GM21367 (cell line): ENCODE measurements at regions not wholly inside any gene's neighbourhood (a gene's known extent, or its start where the extent isn't known, plus 50 kb on each side); places are given as distances from the start of the nearest gene placed in this dataset.
"Not testable (repeated sequence)": the region's sequence is repeated elsewhere in the genome, so short reads cannot be mapped to it uniquely, and the experiment has no call there.

Source experiments
- ATAC-seq: cut with Tn5 transposase; IDR thresholded peaks from one replicate; pipeline ENCODE4 v1.9.1; 2021; ENCODE audit not compliant: unreplicated experiment

DNA sequence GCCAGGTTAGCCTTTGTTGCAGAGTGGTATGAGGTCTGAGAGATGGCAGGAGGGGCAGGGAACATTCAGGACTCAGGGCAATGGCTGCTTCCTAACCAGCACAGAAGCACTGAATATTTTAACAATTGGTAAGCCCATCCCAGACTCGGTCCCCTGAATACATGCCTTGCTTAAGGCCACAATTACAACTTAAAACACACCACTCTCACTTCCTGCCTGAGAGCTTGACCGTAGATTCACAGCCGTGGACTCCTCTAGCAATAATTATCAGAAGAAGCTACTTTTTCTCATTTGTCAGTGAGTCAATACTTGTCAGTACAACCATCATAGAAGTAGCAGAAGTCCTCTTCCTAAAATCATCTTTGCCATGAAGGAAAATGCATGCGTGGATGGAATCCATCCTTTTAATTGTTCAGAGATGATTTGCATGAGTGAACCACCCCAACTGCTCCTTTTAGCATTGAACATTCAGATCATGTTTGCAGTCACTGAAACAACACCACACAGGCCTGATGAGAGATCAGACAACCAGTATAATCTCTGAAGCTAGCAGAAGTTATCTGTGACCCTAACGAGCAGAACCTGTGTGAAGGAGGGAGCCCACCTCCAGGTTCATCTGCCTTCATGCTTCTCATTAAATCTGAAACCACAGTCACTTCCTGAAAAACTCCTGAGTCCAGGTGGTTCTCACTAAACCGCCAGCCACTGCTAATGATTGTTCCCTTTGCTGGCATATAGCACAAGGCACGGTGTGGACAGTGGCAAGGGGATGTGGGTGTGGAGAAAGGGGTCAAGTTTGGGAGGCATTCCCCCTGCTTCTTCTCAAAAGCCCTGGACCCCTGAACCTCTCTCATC is 333.9 kb upstream of the CNR1 start:
- ATAC-seq, result peak; percentile 64

DNA sequence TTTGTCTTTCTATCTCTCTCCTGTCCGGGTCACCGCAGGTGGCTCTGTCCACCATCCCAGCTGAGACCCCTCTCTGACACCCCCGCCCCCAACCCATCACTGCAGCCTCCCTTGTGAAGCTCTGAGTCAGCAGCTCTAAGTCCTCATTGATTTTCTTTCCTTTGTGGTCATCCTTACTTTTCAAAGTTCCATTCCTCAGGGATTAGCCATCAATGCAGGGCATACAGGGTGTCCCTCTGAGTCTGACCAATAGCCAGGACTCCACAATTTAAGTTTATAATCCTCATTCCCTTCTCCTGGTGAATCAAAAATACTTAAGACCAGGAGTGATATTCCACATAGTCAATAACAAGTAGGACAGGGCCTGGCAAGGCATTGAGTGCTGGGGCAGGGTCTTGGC is 333.3 kb upstream of the CNR1 start:
- ATAC-seq, result no peak

DNA sequence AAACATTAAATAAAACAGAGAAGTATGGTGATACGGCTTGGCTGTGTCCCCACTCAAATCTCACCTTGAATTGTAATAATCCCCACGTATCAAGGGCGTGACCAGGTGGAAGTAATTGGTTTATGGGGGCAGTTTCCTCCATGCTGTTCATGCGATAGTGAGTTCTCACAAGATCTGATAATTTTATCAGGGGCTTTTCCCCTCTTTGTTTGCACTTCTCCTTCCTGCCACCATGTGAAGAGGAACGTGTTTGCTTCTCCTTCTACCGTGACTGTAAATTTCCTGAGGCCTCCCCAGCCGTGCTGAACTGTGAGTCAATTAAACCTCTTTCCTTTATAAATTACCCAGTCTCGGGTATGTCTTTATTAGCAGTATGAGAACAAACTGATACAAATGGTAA is 331.3 kb upstream of the CNR1 start:
- ATAC-seq, result not testable (repeated sequence)

DNA sequence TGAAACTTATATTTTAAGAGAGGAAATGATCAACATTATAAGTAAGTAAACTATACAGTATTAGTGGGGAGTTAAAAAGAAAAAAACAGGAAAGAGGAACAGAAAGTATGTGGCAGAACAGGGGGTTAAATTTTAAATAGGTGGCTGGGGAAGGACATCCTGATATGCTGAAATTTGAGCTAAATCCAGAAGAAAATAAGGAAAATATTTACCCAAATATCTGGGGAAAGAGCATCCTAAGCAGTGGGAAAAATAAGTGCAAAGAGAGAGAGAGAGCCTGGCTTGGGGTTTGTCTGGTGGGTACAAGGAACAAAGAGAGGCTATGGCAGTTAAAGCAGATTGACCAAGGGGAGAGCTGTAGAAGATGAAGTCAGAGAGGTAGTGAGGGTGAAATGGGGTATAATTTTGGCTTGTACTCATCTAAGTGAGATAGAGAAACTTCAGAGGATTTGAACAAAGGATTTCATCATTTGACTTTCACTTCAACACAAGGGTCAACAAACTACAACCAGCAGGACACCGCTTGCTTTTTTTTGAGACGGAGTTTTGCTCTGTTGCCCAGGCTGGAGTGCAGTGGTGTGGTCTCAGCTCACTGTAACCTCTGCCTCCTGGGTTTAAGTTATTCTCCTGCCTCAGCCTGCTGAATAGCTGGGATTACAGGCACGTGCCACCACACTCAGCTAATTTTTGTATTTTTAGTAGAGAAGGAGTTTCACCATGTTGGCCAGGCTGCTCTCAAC is 328.4 kb upstream of the CNR1 start:
- peak; percentile 60 for ATAC-seq

DNA sequence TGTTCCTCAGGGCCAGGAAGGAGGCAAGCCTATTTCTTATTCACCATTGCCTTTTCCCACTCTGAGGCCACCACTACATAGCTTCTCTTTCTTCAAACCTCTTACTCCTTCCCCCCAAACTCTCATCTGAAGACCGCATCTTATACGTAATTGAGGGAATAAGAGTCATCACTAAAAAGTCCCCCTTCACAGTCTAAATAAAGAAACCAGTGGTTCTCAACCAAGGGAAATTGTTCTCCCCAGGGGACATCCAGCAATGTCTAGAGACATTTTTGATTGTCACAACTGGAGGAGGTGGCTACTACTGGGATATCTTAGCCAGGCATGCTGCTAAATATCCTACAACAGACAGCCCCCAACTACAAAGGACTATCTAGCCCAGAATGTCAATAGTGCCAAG is 327.6 kb upstream of the CNR1 start:
- ATAC-seq, result peak; percentile 23

DNA sequence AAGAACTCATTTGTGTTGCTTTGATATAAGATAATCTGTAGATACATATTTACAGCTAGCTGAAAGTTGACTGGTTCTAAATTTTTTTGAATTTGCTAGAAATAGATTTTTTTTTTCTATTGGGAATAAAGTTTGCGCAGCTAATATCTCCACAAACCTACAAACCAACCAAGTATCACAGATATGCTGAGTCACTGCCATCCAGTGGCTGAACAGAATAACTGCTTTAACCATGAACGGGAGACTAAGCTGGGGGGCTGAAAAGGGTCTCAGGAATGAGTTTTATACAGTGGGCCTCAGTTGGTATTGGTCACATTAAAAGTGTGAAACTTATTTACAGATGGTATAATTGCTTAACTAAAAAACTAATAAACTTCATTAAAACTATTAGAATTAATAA is 326.7 kb upstream of the CNR1 start:
- ATAC-seq, result no peak

DNA sequence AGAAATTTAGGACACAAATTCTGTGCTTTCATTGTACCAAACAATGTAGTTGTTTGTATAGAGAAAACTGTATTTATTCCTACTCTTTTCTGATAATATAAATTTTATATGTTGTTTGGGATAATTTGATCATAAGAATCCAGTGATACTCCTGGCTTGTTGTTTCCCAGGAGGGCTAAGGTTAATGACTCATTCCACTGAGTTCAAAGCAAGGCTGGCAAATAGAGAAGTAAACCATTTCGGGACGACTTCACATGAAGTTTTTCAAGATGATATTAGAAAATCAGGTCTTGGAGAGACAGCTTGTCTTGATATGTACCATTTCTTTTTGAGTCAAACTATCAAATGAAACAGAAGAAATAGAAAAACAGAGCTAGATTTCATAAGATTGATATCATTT is 326.1 kb upstream of the CNR1 start:
- no peak for ATAC-seq

DNA sequence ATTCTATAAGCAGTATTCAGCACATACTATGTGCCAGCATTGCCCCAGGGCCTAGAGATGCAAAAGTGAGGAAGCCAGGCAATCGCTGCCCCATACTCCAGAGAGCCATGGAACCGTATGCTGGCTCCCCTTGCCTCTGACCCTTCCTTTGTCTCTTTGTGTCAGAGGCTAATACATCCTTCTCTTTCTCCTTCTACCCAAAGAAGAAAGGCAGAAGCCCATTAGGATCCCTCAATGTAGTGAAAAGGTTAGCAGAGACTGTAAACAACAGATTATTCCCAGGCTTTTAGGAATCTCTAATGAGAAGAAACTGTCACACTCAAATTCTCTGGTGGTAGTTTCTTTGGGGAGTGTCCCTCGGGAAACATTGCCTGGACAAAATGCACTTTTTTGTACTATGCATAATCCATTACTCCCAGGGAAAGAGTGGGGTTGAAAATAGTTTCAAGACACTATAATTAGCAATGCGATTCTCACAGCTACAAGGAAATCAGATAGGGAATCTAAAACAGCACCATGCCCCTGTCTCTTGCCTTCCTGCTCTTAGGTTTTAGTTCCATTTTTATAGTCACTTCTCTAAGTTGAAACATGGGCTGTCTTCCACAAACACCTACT is 325.2 kb upstream of the CNR1 start:
- ATAC-seq, result no peak

DNA sequence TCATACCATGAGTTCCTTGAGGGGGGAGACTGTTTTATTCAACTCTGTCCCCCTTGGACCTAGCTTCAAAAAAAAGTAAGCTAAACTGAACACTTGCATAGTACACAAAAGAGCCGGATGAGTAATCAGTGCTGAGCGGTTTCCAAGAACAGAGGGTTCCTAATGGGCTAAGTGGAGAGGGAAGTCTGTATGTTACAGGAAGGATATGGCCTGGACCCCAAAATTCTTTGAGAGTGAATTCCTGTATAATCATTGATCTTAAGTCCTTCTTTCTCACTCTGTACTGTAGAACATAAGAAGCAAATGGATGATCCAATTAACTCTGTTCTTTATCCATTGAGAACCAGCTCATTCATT is 324.7 kb upstream of the CNR1 start:
- ATAC-seq, result no peak

DNA sequence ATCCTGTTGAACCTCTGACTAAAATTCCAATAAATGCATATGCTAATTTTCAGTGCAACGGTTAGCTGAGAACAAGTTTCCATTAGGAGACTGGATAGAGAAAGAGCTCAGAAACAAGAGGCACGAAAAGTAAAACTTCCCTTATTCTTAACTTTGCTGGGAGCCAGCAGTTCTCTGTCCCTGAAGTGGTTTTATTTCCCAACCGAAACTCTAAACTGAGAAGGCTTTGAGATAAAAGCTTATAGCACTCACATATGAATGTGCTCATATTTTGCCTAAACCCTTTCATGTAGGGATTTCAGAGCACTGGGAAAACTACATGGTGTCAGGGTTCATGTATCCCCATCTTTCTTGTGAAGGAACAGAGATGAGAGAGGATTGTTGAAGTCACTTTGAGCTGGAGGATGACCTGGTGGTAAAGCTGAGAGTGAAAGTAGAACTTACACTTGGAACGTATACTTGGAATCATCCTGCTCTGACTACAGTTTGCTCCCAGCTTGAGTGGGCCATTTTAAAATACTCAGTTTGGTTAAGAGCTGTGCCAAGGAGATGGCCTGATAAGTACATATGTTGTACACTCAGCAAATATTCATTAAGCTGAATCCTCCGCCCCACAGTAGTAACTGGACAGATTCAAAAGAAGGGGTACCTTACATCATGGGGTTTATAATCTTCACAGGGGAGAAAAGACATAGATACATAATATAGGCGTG is 324.2 kb upstream of the CNR1 start:
- ATAC-seq, result no peak

DNA sequence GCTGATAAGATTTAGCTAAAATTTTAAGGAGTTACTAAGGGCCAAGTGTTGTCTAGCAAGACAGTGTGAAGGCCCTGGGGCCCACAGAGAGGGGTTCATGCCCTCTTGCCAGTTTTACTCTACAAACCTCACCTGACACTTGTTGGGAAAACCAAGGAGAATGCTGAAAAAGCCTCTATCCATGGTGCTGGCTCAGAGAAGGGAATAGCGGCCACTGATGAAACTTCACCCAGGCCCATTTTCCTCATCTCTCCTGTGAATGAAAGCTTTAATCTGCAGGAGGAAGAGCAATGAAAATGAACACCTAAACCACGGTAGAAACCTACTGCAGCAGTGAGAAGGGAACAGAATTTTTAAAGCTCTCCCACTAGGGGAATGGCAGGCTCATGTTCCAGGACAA is 317.3 kb upstream of the CNR1 start:
- no peak for ATAC-seq

DNA sequence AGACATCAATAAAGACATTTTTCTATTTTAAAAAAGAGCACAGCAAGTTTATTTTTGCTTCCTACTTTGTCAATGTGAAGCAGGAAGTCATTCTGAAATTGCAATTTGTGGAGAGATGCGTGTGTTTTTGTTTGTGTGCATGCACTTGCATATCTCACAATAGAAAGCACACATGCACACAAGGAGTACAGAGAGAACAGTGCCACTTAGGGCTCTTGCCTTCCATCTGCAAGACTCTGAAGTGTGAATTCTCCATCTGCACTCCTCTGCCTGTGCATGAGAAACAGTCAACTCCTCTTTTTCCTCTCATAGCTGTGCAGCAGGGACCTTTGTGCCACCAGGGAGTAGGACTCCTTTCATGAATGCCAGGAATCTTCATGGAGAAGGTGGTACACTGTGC is 316.3 kb upstream of the CNR1 start:
- no peak for ATAC-seq

DNA sequence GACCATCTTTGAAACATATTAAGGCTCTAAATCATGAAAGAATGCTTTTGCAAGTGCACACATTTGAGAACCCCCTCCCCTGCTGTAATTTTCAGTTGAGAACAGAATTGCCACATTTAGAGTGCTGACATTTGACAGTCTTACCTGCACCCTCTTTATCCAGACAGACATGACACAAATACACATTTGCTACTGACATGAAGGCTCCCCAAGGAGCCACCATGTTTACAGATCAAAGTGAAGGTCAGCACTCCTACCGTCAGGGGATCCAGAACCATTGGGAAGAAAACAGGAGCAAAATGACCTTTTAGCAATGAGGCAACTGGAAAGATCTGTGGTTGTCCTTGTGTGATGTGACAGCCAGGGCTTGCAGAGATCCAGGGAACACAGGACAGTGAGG is 315.4 kb upstream of the CNR1 start:
- no peak for ATAC-seq

DNA sequence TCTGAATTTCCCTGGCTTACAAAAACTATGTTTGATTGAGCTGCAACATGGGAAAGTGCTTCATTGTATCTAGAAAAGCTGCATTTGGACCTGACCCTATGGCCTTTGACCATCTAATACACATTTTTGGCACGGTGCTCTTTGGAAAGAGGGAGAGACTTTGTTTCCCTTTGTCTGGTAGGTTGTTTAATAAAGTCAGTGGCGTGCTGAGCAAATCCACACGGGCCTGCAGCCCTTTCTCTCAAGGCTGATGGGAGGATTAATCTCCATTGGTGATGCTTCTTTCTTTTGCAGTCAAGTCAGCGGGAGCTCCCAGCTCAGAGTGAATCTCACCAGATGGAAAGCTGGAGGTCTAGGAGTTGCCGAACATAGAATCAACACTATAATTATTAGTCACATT is 314.7 kb upstream of the CNR1 start:
- no peak for ATAC-seq

DNA sequence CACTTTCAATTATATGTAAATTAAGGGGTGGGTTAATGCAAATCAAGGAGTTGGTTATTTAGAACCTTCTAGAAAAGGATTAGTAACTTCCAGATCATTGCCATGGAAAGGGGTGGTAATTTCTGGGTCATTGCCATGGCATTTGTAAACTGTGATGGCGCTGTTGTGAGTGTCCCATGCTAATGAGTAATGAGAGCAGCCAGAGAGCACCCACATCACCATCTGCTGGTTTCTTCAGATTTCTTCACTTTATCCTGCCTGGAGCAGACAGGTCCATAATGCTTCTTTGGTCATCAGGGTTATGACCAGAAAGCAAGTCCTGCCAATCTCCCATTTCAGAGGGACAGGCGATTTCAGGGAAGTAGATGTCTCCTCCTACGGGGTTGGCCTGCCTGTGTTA is 311.3 kb upstream of the CNR1 start:
- no peak for ATAC-seq

DNA sequence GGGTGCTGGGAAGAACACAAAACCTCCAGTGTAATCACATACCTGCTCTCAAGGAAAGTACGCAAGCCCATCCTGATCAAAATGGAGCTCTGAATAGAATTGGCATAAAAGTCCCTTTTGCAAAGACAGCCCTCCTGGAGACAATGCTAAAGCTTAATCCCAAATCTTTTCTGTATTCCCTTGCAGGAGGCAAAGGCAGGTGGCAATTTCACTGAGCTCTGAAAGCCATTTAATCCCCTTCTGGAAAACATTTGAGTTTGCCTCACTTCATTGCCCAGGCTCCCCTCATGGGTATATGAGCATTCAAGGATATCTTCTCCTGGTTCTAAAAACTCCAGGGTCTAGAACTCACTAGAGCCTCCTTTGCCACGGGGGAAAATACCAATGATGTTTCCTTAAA is 310.2 kb upstream of the CNR1 start:
- ATAC-seq, result no peak

DNA sequence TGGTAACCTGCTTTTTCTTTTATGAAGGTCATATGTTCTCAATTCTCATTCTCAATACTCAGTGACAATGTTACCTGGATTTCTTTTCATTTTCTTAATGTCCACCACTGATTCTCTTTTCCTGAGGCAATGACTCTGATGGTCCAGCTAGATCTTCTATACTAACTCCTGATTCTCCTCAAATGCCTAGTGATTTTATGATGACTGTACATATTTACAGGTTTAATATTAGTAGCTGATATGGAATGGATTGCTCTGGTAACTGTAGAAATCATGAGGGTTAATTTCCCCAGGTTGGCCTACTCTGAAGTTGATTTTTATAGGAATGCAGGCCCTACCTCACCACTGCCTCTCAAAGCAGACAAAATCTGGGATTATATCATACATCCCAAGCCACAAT is 308.6 kb upstream of the CNR1 start:
- ATAC-seq, result no peak

DNA sequence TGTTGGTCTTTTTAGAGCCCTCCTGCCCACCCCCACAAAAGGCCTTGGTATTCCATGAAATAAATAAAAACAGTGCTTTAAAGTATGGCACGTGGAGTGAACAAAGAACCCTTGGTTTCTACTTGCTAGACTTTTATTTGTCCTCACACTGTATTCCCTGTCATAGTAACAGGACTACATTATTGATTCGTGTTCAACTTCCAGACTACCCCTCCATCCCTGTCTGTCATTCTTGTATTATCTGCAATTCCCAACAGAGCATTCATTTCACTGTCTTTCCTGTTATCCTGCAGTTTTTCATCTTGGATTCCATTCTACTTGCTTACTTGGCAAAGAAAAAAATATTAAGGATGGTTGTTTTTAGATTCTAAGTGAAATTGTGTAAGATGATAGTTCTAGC is 307.4 kb upstream of the CNR1 start:
- ATAC-seq, result no peak

DNA sequence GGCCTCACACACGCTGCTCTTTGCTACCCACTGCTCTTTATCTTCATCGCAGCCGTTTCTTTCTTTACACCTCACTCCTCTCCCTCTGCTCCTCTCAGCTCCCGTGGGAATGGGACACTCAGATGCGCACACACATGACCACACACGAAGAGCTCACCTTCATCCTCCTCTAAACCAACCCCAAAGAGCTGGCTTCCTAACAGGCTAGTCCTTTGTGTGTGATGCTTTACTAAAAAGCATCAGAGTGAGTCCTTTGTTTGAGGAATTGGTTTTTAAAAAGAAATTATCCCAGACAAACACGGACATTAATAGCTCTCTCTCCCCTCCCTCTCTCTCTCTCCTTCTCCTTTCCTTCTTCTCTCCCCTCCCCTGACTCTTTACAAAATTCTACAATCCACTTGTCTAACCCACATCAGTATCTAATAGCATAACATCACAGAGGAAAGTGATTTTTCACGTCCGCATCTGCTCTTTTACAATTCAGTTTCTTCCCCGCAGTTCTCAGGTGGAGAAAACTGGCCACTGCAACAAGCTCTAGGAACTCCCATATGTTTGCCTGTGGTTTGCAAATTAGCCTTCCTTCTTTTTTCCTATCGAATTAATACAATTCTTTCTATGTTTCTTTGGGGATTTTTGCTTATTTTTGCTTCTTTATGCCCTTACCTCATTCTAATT is 306.8 kb upstream of the CNR1 start:
- ATAC-seq, result no peak

DNA sequence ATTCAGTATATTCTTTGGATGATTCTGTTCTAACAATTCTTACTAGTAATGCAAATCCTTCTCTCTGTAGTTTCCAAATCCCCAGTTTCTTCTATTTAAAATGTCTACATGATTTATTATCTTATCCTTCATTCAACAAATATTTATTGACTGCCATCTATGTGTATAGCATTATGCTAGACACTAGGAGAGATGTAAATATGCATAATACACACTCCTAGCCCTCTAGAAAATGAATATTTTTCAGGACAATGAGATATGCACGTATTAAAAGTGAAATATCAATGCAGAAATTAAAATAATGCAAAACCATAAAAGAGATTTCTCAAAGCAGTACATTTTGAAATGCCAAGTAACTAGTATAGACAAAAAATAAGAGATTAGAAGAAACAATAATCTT is 293.5 kb upstream of the CNR1 start:
- ATAC-seq, result no peak

DNA sequence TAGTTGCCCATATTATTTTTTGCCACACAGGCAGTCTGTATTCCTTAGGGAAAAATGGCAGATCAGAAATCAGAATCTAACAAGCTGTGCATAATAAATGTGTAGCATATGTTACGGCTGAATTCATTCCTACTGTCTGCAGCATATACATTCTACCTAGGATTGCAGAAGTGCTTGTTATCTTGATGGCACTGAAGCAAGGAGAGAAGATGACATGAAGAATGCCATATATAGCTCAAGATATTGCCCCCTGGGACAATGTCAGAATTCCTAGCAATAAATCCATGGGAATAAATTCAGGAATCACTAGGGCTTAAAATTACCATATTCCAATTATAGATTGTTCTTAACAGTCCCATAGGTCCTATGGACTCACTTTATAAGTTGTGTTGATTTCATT is 293.0 kb upstream of the CNR1 start:
- ATAC-seq, result no peak
